Sigmoid colon (tissue), 4 donors: ENCODE measurements at regions not wholly inside any gene's neighbourhood (a gene's known extent, or its start where the extent isn't known, plus 50 kb on each side); places are given as distances from the start of the nearest gene placed in this dataset.

Source experiments
- CTCF ChIP-seq, 4 experiments: fragments of 450-650 bp in 3 of 4; fragments of 200-600 bp in 1 of 4; IDR thresholded peaks; one replicate each; pipeline ENCODE4 v1.5.1; 2016 to 2019; ENCODE audit warnings: antibody characterized with exemption in 4 of 4, mild to moderate bottlenecking in 3 of 4, moderate library complexity in 2 of 4
- EP300 ChIP-seq, 4 donors: sonication (generic); formaldehyde crosslinking; IDR thresholded peaks; one replicate each; pipeline ENCODE4 v1.6.1; 2017; ENCODE audit warnings: antibody characterized with exemption in 4 of 4
- POLR2A ChIP-seq, 2 donors: fragments of 450-650 bp; IDR thresholded peaks; one replicate each; pipeline ENCODE4 v1.6.1; 2016; ENCODE audit warnings: antibody characterized with exemption in 2 of 2, mild to moderate bottlenecking in 2 of 2, moderate library complexity in 2 of 2
- POLR2AphosphoS5 ChIP-seq, 4 donors: sonication (generic); formaldehyde crosslinking; IDR thresholded peaks; one replicate each; pipeline ENCODE4 v1.6.1; 2017; ENCODE audit warnings: antibody characterized with exemption in 4 of 4

- TF ChIP-seq CTCF (IDR thresholded peaks at IDR 0.05) (no peak), POLR2A (IDR thresholded peaks at IDR 0.05) (no peak), POLR2AphosphoS5 (IDR thresholded peaks at IDR 0.05) (no peak), EP300 (IDR thresholded peaks at IDR 0.05) (no peak)
Measured at GRCh38 chr10:125363791-125364190, 203.4 kb upstream of the CTBP2 start.
